Neural progenitor cell (in vitro differentiated cells): ENCODE measurements at regions not wholly inside any gene's neighbourhood (a gene's known extent, or its start where the extent isn't known, plus 50 kb on each side); places are given as distances from the start of the nearest gene placed in this dataset.

Experiments used
- CTCF ChIP-seq: fragments of 200-600 bp; sonication (generic); IDR thresholded peaks from 2 replicates; pipeline ENCODE4 v1.5.1; 2017; ENCODE audit warnings: antibody characterized with exemption, mild to moderate bottlenecking
- EZH2 ChIP-seq: fragments of 200-600 bp; sonication (generic); IDR thresholded peaks from 2 replicates; pipeline ENCODE4 v1.6.1; 2017; ENCODE audit warnings: antibody characterized with exemption, mild to moderate bottlenecking, moderate library complexity
- EZH2phosphoT487 ChIP-seq: fragments of 200-600 bp; sonication (generic); IDR thresholded peaks from 2 replicates; pipeline ENCODE4 v1.6.1; 2017; ENCODE audit warnings: antibody characterized with exemption

DNA sequence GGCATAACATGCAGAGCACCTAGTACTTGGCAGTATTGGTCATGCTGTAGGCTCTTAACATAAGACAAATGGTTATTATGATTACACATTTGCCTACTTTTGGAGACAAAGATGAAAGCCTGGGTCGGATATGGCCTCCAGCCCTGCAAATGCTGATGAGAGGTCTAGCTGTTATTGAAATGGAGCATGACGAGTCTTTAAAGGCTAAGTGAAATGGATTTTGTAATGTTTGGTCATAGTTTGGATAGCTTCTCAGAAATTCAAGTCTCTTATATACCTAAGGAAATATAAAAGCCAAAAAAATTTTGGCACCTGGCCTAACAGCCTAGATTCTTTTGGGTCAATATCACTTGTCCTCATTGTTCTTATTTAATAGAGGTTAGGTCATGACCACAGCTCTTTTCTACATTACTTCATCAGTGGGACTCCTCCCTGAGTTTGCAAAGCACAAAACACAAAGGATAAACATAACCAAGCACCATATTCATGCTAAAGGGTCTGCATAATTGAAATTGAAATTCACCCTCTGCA lies 69.2 kb upstream of the WLS start:
- TF ChIP-seq CTCF (no peak), EZH2phosphoT487 (no peak), EZH2 (no peak)
